Sigmoid colon (tissue), 6 donors: ENCODE measurements at regions not wholly inside any gene's neighbourhood (a gene's known extent, or its start where the extent isn't known, plus 50 kb on each side); places are given as distances from the start of the nearest gene placed in this dataset.
A peak's percentile ranks its signal among the peaks of the same experiment; 100 is the strongest.

ENCODE experiments used
- DNase-seq: peaks from one replicate; pipeline ENCODE4 v3.0.0-alpha.2; 2019
- H3K27ac ChIP-seq, 4 donors: fragments of 200-600 bp; sonication (generic); one replicate each; pipeline ENCODE4 v1.5.1; 2016 to 2019; ENCODE audit warnings: mild to moderate bottlenecking in 1 of 4
- H3K27me3 ChIP-seq, 3 donors: fragments of 200-600 bp; sonication (generic); one replicate each; pipeline ENCODE4 v1.5.1; 2019; ENCODE audit warnings: mild to moderate bottlenecking in 1 of 3
- H3K36me3 ChIP-seq, 4 donors: fragments of 200-600 bp; sonication (generic); one replicate each; pipeline ENCODE4 v1.5.1; 2016 to 2019
- H3K4me1 ChIP-seq, 4 donors: fragments of 200-600 bp; sonication (generic); one replicate each; pipeline ENCODE4 v1.5.1; 2017 to 2019
- H3K4me3 ChIP-seq, 4 donors: fragments of 200-600 bp; sonication (generic); one replicate each; pipeline ENCODE4 v1.5.1; 2017 to 2019; ENCODE audit warnings: mild to moderate bottlenecking in 2 of 4, moderate library complexity in 1 of 4
- H3K9me3 ChIP-seq, 4 donors: fragments of 200-600 bp in 3 of 4; sonication (generic) in 3 of 4; one replicate each; pipeline versions ENCODE4 v1.5.1 to v1.6.1; 2013 to 2019
- CTCF ChIP-seq, 4 experiments: fragments of 450-650 bp in 3 of 4; fragments of 200-600 bp in 1 of 4; IDR thresholded peaks; one replicate each; pipeline ENCODE4 v1.5.1; 2016 to 2019; ENCODE audit warnings: antibody characterized with exemption in 4 of 4, mild to moderate bottlenecking in 3 of 4, moderate library complexity in 2 of 4
- EP300 ChIP-seq, 4 donors: sonication (generic); formaldehyde crosslinking; IDR thresholded peaks; one replicate each; pipeline ENCODE4 v1.6.1; 2017; ENCODE audit warnings: antibody characterized with exemption in 4 of 4
- POLR2A ChIP-seq, 2 donors: fragments of 450-650 bp; IDR thresholded peaks; one replicate each; pipeline ENCODE4 v1.6.1; 2016; ENCODE audit warnings: antibody characterized with exemption in 2 of 2, mild to moderate bottlenecking in 2 of 2, moderate library complexity in 2 of 2
- POLR2AphosphoS5 ChIP-seq, 4 donors: sonication (generic); formaldehyde crosslinking; IDR thresholded peaks; one replicate each; pipeline ENCODE4 v1.6.1; 2017; ENCODE audit warnings: antibody characterized with exemption in 4 of 4
- WGBS, 2 donors: extraction: QIAGEN DNeasy Blood & Tissue Kit; methylation state at CpG; one replicate each; pipeline ENCODE4 v1.1.7; 2013; 5-methylcytosine and 5-hydroxymethylcytosine counted together
- intact Hi-C: fragments of 100-400 bp; cut with DNase I; formaldehyde crosslinking; loops from one replicate; pipeline ENCODE4 v1.15.1; 2023
- donor health status: healthy with polysubstance abuse.
- donor health status: healthy.

- intact Hi-C loops, result loop anchor here (10.0 kb wide), 3 partner anchors 187 to 547 kb away; partner anchors contain the start of gene SPRY4
- Histone ChIP-seq H3K27ac (peak overlapping the region in 3 of 4 donors; percentile 29 to 63 (median 45)), H3K36me3 (no peaks in the 10 kb centered on the region), H3K9me3 (no peaks in the 10 kb centered on the region), H3K4me3 (no peak overlapping the region), H3K27me3 (no peaks in the 10 kb centered on the region), H3K4me1 (peaks cover 0 to 27% (median 4%) of the 10 kb centered on the region in 4 donors)
- no peak for DNase-seq
- TF ChIP-seq POLR2AphosphoS5 (IDR thresholded peaks at IDR 0.05), result no peak
- no peak for TF ChIP-seq POLR2A (IDR thresholded peaks at IDR 0.05)
- no peak for TF ChIP-seq CTCF (IDR thresholded peaks at IDR 0.05)
- TF ChIP-seq EP300 (IDR thresholded peaks at IDR 0.05), result no peak
- WGBS, 2 donors, result 66 to 84% methylated on average over 7 of the region's 7 CpGs
Observed at GRCh38 chr5:142542078-142542477, 143.8 kb downstream of the FGF1 start.

- H3K27me3 ChIP-seq, result no peaks in the 10 kb centered on the region
- DNase-seq, result peak; percentile 86
- H3K27ac ChIP-seq, result peak overlapping the region in 3 of 4 donors; percentile 48 to 59 (median 58)
- no peak for TF ChIP-seq EP300 (IDR thresholded peaks at IDR 0.05)
- no peak for TF ChIP-seq CTCF (IDR thresholded peaks at IDR 0.05)
- TF ChIP-seq POLR2A (IDR thresholded peaks at IDR 0.05), result no peak
- peak; percentile 7 to 49 (median 23) for TF ChIP-seq POLR2AphosphoS5 (IDR thresholded peaks at IDR 0.05)
- H3K36me3 ChIP-seq, result no peaks in the 10 kb centered on the region
- no peak overlapping the region for H3K4me3 ChIP-seq
- H3K9me3 ChIP-seq, result no peaks in the 10 kb centered on the region
- intact Hi-C loops, result loop anchor here (10.0 kb wide), 3 partner anchors 186 to 546 kb away; partner anchors contain the start of gene SPRY4
- 61 to 76% methylated on average over 8 of the region's 8 CpGs for WGBS, 2 donors
- H3K4me1 ChIP-seq, result peaks cover 0 to 27% (median 4%) of the 10 kb centered on the region in 4 donors
Observed at GRCh38 chr5:142540922-142541422, 144.9 kb downstream of the FGF1 start.

- H3K9me3 ChIP-seq, result peaks cover 0 to 8% (median 0%) of the 10 kb centered on the region in 4 donors
- TF ChIP-seq POLR2A (IDR thresholded peaks at IDR 0.05) (no peak), CTCF (IDR thresholded peaks at IDR 0.05) (no peak), POLR2AphosphoS5 (IDR thresholded peaks at IDR 0.05) (no peak), EP300 (IDR thresholded peaks at IDR 0.05) (no peak)
- H3K4me1 ChIP-seq, result peaks cover 0 to 25% (median 4%) of the 10 kb centered on the region in 4 donors
- no peaks in the 10 kb centered on the region for H3K36me3 ChIP-seq
- no peaks in the 10 kb centered on the region for H3K27me3 ChIP-seq
- WGBS, 2 donors, result 60% methylated on average over 1 of the region's 1 CpG; no CpG with 5 or more reads in 1 of the 2 donors
- no peak for DNase-seq
- intact Hi-C loops, result no loop called here
- no peak overlapping the region for H3K4me3 ChIP-seq
- no peak overlapping the region for H3K27ac ChIP-seq
Observed at GRCh38 chr5:142539154-142539740, 146.6 kb downstream of the FGF1 start.

- WGBS, 2 donors, result 69 to 73% methylated on average over 3 of the region's 3 CpGs
- Histone ChIP-seq H3K27ac (no peak overlapping the region), H3K36me3 (no peaks in the 10 kb centered on the region), H3K9me3 (peaks cover 0 to 8% (median 0%) of the 10 kb centered on the region in 4 donors), H3K27me3 (no peaks in the 10 kb centered on the region), H3K4me3 (no peak overlapping the region), H3K4me1 (peaks cover 0 to 14% (median 0%) of the 10 kb centered on the region in 4 donors)
- TF ChIP-seq CTCF (IDR thresholded peaks at IDR 0.05) (no peak), EP300 (IDR thresholded peaks at IDR 0.05) (no peak), POLR2A (IDR thresholded peaks at IDR 0.05) (no peak), POLR2AphosphoS5 (IDR thresholded peaks at IDR 0.05) (no peak)
- intact Hi-C loops, result no loop called here
- DNase-seq, result no peak
Observed at GRCh38 chr5:142537938-142538337, 148.0 kb downstream of the FGF1 start.
